Activated CD8-positive, alpha-beta T cell treated with anti-CD3 and anti-CD28 coated beads for 36 hours (primary cell): ENCODE measurements at regions not wholly inside any gene's neighbourhood (a gene's known extent, or its start where the extent isn't known, plus 50 kb on each side); places are given as distances from the start of the nearest gene placed in this dataset.

Experiments used
- ATAC-seq: fragments of 200-7000 bp; cut with Tn5 transposase; one replicate; pipeline ENCODE4 v1.10.0; 2021; ENCODE audit warnings: mild to moderate bottlenecking, moderate library complexity
- CTCF ChIA-PET: fragments of 350-600 bp; sonication (Branson Sonifier 250); formaldehyde crosslinking; loops from one replicate; lab custom pipeline; 2021; ENCODE audit warnings: antibody characterized with exemption; lab: Charles Lee
- POLR2A ChIA-PET: fragments of 350-600 bp; sonication (Branson Sonifier 250); formaldehyde crosslinking; loops from one replicate; lab custom pipeline; 2021; ENCODE audit warnings: antibody characterized with exemption; lab: Charles Lee
- DNase-seq: peaks from one replicate; pipeline ENCODE4 v3.0.0-alpha.2; 2020
- H3K27ac Mint-ChIP-seq: one replicate; pipeline ENCODE4 v1.8.0; 2021; ENCODE audit warnings: mild to moderate bottlenecking, mixed read lengths
- H3K27me3 Mint-ChIP-seq: one replicate; pipeline ENCODE4 v1.8.0; 2021; ENCODE audit warnings: mixed read lengths
- H3K36me3 Mint-ChIP-seq: one replicate; pipeline ENCODE4 v1.8.0; 2021; ENCODE audit warnings: low read depth, mixed read lengths
- H3K4me1 Mint-ChIP-seq: one replicate; pipeline ENCODE4 v1.8.0; 2021; ENCODE audit warnings: low read depth, mixed read lengths
- H3K4me3 Mint-ChIP-seq: one replicate; pipeline ENCODE4 v1.8.0; 2021; ENCODE audit warnings: mild to moderate bottlenecking, moderate library complexity, mixed read lengths
- H3K9me3 Mint-ChIP-seq: one replicate; pipeline ENCODE4 v1.8.0; 2021; ENCODE audit warnings: mixed read lengths
- intact Hi-C: fragments of 100-400 bp; cut with micrococcal nuclease; formaldehyde crosslinking; loops from one replicate; pipeline ENCODE4 v1.10.0; 2022
- TF ChIP-seq, protein P1 (sequence below): fragments of 200-600 bp; IDR thresholded peaks from one replicate; pipeline ENCODE4 v1.8.0; 2022; ENCODE audit warnings: antibody characterized with exemption, mild to moderate bottlenecking

DNA sequence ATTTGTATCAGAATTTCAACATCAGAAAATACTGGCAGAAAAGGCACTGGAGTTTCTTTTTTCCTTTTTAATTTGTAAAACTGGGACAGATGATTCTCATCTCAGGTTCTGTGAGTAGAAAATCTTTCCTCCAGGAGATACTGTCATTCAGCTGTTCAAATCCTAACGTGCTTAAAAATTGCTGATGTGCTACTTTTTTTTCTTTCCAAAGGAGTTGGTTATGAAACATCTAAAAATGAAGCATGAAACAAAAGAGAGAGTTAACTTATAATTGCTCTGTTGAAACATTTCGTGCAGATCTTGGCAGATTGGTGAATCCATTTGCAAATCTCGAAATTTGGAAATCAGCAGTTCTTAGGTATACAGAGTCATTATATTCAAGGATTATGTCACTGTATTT is 622.6 kb downstream of the RNF144B start:
- no peak overlapping the region for H3K27ac Mint-ChIP-seq
- no peaks in the 10 kb centered on the region for H3K36me3 Mint-ChIP-seq
- no peaks in the 10 kb centered on the region for H3K4me1 Mint-ChIP-seq
- intact Hi-C loops: no loop called here
- DNase-seq (no peak), ATAC-seq (no peak)
- CTCF ChIA-PET: no interaction called here
- no peaks in the 10 kb centered on the region for H3K9me3 Mint-ChIP-seq
- TF ChIP-seq, protein P1, sequence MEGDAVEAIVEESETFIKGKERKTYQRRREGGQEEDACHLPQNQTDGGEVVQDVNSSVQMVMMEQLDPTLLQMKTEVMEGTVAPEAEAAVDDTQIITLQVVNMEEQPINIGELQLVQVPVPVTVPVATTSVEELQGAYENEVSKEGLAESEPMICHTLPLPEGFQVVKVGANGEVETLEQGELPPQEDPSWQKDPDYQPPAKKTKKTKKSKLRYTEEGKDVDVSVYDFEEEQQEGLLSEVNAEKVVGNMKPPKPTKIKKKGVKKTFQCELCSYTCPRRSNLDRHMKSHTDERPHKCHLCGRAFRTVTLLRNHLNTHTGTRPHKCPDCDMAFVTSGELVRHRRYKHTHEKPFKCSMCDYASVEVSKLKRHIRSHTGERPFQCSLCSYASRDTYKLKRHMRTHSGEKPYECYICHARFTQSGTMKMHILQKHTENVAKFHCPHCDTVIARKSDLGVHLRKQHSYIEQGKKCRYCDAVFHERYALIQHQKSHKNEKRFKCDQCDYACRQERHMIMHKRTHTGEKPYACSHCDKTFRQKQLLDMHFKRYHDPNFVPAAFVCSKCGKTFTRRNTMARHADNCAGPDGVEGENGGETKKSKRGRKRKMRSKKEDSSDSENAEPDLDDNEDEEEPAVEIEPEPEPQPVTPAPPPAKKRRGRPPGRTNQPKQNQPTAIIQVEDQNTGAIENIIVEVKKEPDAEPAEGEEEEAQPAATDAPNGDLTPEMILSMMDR: no peak
- H3K4me3 Mint-ChIP-seq: no peak overlapping the region
- no peaks in the 10 kb centered on the region for H3K27me3 Mint-ChIP-seq
- POLR2A ChIA-PET: no interaction called here

DNA sequence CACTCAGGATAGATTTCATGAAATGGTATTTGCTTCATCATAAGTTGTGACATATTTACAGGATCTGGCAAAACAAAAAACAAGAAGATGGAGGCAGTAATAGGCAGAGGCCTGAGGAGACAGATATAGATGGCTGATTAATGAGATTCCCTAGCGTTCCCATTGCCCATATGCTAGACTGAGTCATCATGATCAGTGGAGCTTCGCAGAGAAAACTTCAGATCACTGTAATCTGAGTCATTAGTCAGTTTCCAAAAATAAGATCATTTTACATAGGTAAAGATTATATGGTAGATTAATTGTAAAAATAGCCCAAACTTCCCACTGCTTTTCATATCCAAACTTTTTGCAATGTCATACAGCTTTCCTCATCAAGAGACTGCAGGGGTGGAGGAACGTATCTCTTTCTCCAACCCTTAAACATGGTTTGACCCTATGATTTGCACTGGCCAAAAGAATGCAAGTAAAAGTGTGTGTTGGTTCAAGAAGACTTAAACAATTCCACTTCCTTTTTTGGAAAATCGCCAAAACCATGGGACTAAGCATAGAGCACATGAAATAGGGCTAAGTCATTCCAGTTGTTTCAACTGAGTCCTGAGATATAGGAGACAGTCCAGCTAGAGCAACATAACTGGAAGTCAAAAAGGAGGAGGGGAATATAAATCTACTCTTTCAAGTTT is 626.0 kb downstream of the RNF144B start:
- H3K27ac Mint-ChIP-seq: no peak overlapping the region
- intact Hi-C loops: no loop called here

DNA sequence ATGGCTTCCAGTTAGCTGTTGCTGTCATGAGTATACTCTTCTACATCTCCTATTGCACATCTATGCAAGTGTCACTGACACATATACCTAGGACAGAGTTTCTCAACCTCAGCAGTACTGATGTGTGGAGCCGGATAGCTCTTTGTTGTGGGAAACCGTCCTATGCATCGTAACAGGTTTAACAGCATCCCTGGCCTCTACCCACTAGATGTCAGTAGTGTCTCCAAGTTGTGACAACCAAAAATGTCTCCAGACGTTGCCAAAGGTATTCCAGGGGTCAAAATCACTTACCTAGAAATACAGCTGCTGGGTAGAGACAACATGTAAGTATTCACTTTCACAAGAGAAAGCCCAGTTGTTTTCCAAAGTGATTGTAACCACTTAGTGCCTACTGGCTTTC is 637.6 kb downstream of the RNF144B start:
- no peak for DNase-seq
- H3K27me3 Mint-ChIP-seq: no peaks in the 10 kb centered on the region
- peaks cover 2% of the 10 kb centered on the region for H3K9me3 Mint-ChIP-seq
- no peaks in the 10 kb centered on the region for H3K4me1 Mint-ChIP-seq
- TF ChIP-seq, protein P1: no peak
- ATAC-seq: no peak
- H3K27ac Mint-ChIP-seq: no peak overlapping the region
- no peaks in the 10 kb centered on the region for H3K36me3 Mint-ChIP-seq
- intact Hi-C loops: no loop called here
- H3K4me3 Mint-ChIP-seq: no peak overlapping the region
- CTCF ChIA-PET: no interaction called here
- POLR2A ChIA-PET: no interaction called here

More for the DNA sequence above, 626.0 kb downstream of the RNF144B start:
- ATAC-seq (no peak), DNase-seq (no peak)
- CTCF ChIA-PET: no interaction called here
- H3K27me3 Mint-ChIP-seq: no peaks in the 10 kb centered on the region
- POLR2A ChIA-PET: no interaction called here
- TF ChIP-seq, protein P1: no peak
- H3K4me1 Mint-ChIP-seq: no peaks in the 10 kb centered on the region
- no peak overlapping the region for H3K4me3 Mint-ChIP-seq
- H3K9me3 Mint-ChIP-seq: no peaks in the 10 kb centered on the region
- no peaks in the 10 kb centered on the region for H3K36me3 Mint-ChIP-seq

DNA sequence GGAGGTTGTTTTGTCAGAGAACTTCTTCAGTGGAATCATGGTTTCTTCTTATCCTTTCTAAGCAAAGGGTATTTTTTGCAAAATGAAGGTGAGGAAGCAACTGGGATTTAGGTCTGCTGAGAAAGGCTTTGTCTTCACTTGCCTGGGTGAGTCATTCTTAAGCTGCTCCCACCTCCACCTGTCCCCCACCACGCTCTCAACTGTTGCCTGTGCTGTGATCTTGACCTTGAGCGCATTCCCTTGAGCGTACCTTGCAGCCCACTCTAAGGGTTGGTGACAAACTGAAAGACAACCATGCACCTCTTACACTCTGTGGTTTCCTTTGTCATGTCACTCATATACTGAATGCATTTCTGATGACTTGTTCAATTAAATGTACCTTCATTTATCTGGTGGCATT is 641.1 kb downstream of the RNF144B start:
- Mint-ChIP-seq H3K36me3 (no peaks in the 10 kb centered on the region), H3K4me1 (no peaks in the 10 kb centered on the region), H3K27me3 (no peaks in the 10 kb centered on the region), H3K27ac (no peak overlapping the region), H3K4me3 (no peak overlapping the region), H3K9me3 (peaks cover 3% of the 10 kb centered on the region)
- TF ChIP-seq, protein P1: no peak
- ChIA-PET POLR2A (no interaction called here), CTCF (no interaction called here)
- no peak for DNase-seq
- ATAC-seq: no peak
- intact Hi-C loops: no loop called here

DNA sequence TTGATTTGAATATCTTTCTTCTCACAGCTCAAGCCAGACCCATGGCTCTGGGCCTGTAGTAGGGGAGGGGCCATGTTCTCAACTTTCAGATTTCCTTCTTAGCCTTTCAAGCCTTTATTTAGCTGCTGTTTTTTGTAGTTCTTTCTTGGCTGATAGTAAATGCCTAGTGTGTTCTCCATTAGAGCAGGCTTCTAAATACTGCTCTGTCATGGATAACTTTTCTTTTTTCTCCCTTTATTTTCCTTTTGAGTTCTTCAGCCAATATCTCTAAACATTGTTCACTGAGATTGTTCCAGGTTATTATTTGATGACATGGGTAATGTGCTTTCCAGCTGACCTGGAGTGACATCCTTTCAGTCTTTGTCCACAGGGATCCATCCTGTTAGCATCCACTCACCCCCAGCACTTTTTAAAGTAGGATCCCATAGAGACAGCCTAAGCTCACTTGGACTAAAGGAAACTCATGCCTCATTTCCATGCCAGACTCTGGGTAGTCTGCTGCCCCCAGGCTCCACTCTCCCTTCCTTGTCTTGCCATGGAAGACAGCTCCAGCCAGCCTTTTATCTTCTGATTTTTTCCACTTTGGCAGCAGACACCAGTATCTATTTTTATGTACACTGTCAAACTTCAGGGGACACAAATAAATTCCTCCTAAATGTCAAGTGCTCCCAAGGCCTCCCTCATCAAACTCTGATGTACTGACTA is 645.6 kb downstream of the RNF144B start:
- intact Hi-C loops: no loop called here
- H3K36me3 Mint-ChIP-seq: no peaks in the 10 kb centered on the region
- H3K4me1 Mint-ChIP-seq: no peaks in the 10 kb centered on the region
- H3K9me3 Mint-ChIP-seq: peaks cover 4% of the 10 kb centered on the region
- no peak for ATAC-seq
- H3K27me3 Mint-ChIP-seq: no peaks in the 10 kb centered on the region
- H3K27ac Mint-ChIP-seq: no peak overlapping the region
- DNase-seq: no peak
- no peak overlapping the region for H3K4me3 Mint-ChIP-seq
- CTCF ChIA-PET: no interaction called here
- POLR2A ChIA-PET: no interaction called here
- TF ChIP-seq, protein P1: no peak
